Lower leg skin (tissue), 3 donors: ENCODE measurements at regions not wholly inside any gene's neighbourhood (a gene's known extent, or its start where the extent isn't known, plus 50 kb on each side); places are given as distances from the start of the nearest gene placed in this dataset.

ENCODE experiments used
- POLR2A ChIP-seq, 2 donors: fragments of 450-650 bp; IDR thresholded peaks; one replicate each; pipeline ENCODE4 v1.6.1; 2016 to 2017; ENCODE audit warnings: antibody characterized with exemption in 2 of 2, mild to moderate bottlenecking in 1 of 2, moderate library complexity in 1 of 2
- TF ChIP-seq, protein P1 (sequence below), 3 donors: fragments of 450-650 bp; IDR thresholded peaks; one replicate each; pipeline ENCODE4 v1.5.1; 2016; ENCODE audit warnings: antibody characterized with exemption in 3 of 3, mild to moderate bottlenecking in 3 of 3, moderate library complexity in 2 of 3

DNA sequence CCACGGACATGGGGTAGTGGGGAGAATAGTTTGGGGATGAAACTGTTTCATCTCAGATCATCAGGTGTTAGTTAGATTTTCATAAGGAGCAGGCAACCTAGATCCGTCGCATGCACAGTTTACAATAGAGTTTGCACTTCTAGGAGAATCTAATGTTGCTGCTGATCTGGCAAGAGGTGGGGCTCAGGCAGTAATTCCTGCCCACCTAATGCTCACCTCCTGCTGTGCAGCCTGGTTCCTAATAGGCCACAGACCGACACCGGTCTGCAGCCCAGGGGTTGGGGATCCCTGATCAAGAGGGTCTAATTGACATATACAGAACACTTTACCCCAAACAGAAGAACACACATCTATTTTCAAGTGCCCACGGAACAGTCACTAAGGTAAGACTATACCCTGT lies 275.1 kb downstream of the PTPRU start:
- TF ChIP-seq, protein P1, sequence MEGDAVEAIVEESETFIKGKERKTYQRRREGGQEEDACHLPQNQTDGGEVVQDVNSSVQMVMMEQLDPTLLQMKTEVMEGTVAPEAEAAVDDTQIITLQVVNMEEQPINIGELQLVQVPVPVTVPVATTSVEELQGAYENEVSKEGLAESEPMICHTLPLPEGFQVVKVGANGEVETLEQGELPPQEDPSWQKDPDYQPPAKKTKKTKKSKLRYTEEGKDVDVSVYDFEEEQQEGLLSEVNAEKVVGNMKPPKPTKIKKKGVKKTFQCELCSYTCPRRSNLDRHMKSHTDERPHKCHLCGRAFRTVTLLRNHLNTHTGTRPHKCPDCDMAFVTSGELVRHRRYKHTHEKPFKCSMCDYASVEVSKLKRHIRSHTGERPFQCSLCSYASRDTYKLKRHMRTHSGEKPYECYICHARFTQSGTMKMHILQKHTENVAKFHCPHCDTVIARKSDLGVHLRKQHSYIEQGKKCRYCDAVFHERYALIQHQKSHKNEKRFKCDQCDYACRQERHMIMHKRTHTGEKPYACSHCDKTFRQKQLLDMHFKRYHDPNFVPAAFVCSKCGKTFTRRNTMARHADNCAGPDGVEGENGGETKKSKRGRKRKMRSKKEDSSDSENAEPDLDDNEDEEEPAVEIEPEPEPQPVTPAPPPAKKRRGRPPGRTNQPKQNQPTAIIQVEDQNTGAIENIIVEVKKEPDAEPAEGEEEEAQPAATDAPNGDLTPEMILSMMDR (IDR thresholded peaks at IDR 0.05): no peak
- TF ChIP-seq POLR2A (IDR thresholded peaks at IDR 0.05): no peak
